Liver (tissue), 8 donors: ENCODE measurements at regions not wholly inside any gene's neighbourhood (a gene's known extent, or its start where the extent isn't known, plus 50 kb on each side); places are given as distances from the start of the nearest gene placed in this dataset.

Experiments used
- DNase-seq: peaks from one replicate; pipeline ENCODE4 v3.0.0-alpha.2; 2017; ENCODE audit warnings: low spot score
- H3K27ac ChIP-seq, 2 donors: one replicate each; pipeline ENCODE4 v1.7.0; 2013; ENCODE audit warnings: inconsistent platforms in 2 of 2, low read length in 2 of 2, control low read depth in 1 of 2, low read depth in 1 of 2, mild to moderate bottlenecking in 1 of 2
- H3K27me3 ChIP-seq, 4 donors: one replicate each; pipeline versions ENCODE4 v1.6.1 to v1.7.0; 2013; ENCODE audit warnings: low read length in 3 of 4, inconsistent platforms in 1 of 4, mild to moderate bottlenecking in 1 of 4, moderate library complexity in 1 of 4; ENCODE audit not compliant: control insufficient read depth in 4 of 4, insufficient read depth in 4 of 4
- H3K36me3 ChIP-seq, 4 donors: one replicate each; pipeline versions ENCODE4 v1.6.1 to v1.7.0; 2013; ENCODE audit warnings: low read length in 3 of 4, mild to moderate bottlenecking in 3 of 4, low read depth in 1 of 4, moderate library complexity in 1 of 4; ENCODE audit not compliant: control insufficient read depth in 4 of 4, insufficient read depth in 3 of 4
- H3K4me1 ChIP-seq, 4 donors: one replicate each; pipeline versions ENCODE4 v1.6.1 to v1.7.0; 2013; ENCODE audit warnings: low read length in 3 of 4, mild to moderate bottlenecking in 3 of 4, moderate library complexity in 1 of 4; ENCODE audit not compliant: control insufficient read depth in 4 of 4, insufficient read depth in 4 of 4
- H3K4me3 ChIP-seq, 3 donors: one replicate each; pipeline versions ENCODE4 v1.6.1 to v1.7.0; 2013; ENCODE audit warnings: low read length in 3 of 3, control low read depth in 1 of 3, low read depth in 1 of 3, mild to moderate bottlenecking in 1 of 3
- H3K9ac ChIP-seq, 2 donors: one replicate each; pipeline ENCODE4 v1.7.0; 2013; ENCODE audit warnings: low read length in 2 of 2, mild to moderate bottlenecking in 2 of 2, moderate library complexity in 2 of 2, control low read depth in 1 of 2, low read depth in 1 of 2
- H3K9me3 ChIP-seq, 4 donors: one replicate each; pipeline versions ENCODE4 v1.6.1 to v1.7.0; 2013; ENCODE audit warnings: low read length in 3 of 4; ENCODE audit not compliant: control insufficient read depth in 4 of 4
- EGR1 ChIP-seq, 2 donors: IDR thresholded peaks; 2 replicates each; pipeline ENCODE4 v1.6.1; 2016 to 2018; ENCODE audit warnings: antibody characterized with exemption in 2 of 2, low read depth in 2 of 2
- FOXA1 ChIP-seq: IDR thresholded peaks from 2 replicates; pipeline ENCODE4 v1.6.1; 2016; ENCODE audit warnings: antibody characterized with exemption
- FOXA2 ChIP-seq: IDR thresholded peaks from 2 replicates; pipeline ENCODE4 v1.6.1; 2016; ENCODE audit warnings: antibody characterized with exemption
- HNF4A ChIP-seq, 2 donors: conservative IDR thresholded peaks; 2 replicates each; pipeline ENCODE4 v1.6.1; 2016; ENCODE audit warnings: antibody characterized with exemption in 2 of 2, mild to moderate bottlenecking in 2 of 2
- HNF4G ChIP-seq: IDR thresholded peaks from 2 replicates; pipeline ENCODE4 v1.6.1; 2016; ENCODE audit warnings: antibody characterized with exemption
- JUND ChIP-seq, 2 donors: IDR thresholded peaks; 2 replicates each; pipeline ENCODE4 v1.6.1; 2016; ENCODE audit warnings: antibody characterized with exemption in 2 of 2
- NR2F2 ChIP-seq: IDR thresholded peaks from 2 replicates; pipeline ENCODE4 v1.6.1; 2016; ENCODE audit warnings: antibody characterized with exemption
- RAD21 ChIP-seq, 2 donors: IDR thresholded peaks; 2 replicates each; pipeline ENCODE4 v1.6.1; 2016; ENCODE audit warnings: antibody characterized with exemption in 2 of 2, mild to moderate bottlenecking in 2 of 2
- RXRA ChIP-seq, 2 donors: IDR thresholded peaks; 2 replicates each; pipeline ENCODE4 v1.6.1; 2017 to 2018; ENCODE audit warnings: antibody characterized with exemption in 2 of 2, mild to moderate bottlenecking in 1 of 2
- SP1 ChIP-seq: IDR thresholded peaks from 2 replicates; pipeline ENCODE4 v1.6.1; 2018; ENCODE audit warnings: antibody characterized with exemption, mild to moderate bottlenecking
- TAF1 ChIP-seq: conservative IDR thresholded peaks from 2 replicates; pipeline ENCODE4 v1.6.1; 2016; ENCODE audit warnings: antibody characterized with exemption, mild to moderate bottlenecking
- YY1 ChIP-seq: IDR thresholded peaks from 2 replicates; pipeline ENCODE4 v1.6.1; 2016; ENCODE audit warnings: antibody characterized with exemption, mild to moderate bottlenecking
- WGBS: extraction: QIAGEN DNeasy Blood & Tissue Kit; methylation state at CpG from one replicate; pipeline ENCODE4 v1.1.7; 2013; 5-methylcytosine and 5-hydroxymethylcytosine counted together
- TF ChIP-seq, protein P1 (sequence below): IDR thresholded peaks from 2 replicates; pipeline ENCODE4 v1.6.1; 2016; ENCODE audit warnings: antibody characterized with exemption
- TF ChIP-seq, protein P2 (sequence below): IDR thresholded peaks from 2 replicates; pipeline ENCODE4 v1.6.1; 2016; ENCODE audit warnings: antibody characterized with exemption
- TF ChIP-seq, protein P3 (sequence below): fragments of 150-350 bp; IDR thresholded peaks from 2 replicates; pipeline ENCODE4 v1.5.1; 2017; ENCODE audit warnings: improper control_type of control experiment, low read depth, low read length; ENCODE audit not compliant: missing input control
- TF ChIP-seq, protein P4 (sequence below): IDR thresholded peaks from 2 replicates; pipeline ENCODE4 v1.6.1; 2016; ENCODE audit warnings: antibody characterized with exemption, mild to moderate bottlenecking
- TF ChIP-seq, protein P5 (sequence below): IDR thresholded peaks from 2 replicates; pipeline ENCODE4 v1.6.1; 2016; ENCODE audit warnings: antibody characterized with exemption
- donor health status: healthy.
- donor health status: healthy.
- donor health status: healthy.
- donor health status: healthy.
- donor health status: healthy.

DNA sequence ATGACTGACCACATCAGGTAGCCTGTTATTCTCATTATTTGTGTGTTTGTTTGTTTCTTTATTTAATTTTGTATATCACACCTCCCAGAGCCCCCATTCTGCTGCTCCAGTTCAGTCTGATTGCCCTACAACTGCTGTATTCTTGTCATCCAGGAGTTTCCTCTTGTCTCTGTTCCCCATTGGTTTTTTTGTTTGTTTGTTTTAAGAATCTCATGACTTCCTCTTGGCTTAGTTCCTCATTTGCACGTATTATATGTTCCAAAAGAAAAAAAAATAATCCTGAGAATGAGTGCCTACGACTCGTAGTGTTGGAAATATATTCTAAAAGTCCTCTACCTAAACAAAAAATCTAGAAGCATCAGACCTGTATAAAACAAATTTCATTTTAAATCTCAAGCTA, 142.3 kb upstream of the SLIT2 start (continued):
- TF ChIP-seq YY1 = no peak
- TF ChIP-seq HNF4A (conservative IDR thresholded peaks at IDR 0.05) = no peak
- no peak for TF ChIP-seq FOXA1

DNA sequence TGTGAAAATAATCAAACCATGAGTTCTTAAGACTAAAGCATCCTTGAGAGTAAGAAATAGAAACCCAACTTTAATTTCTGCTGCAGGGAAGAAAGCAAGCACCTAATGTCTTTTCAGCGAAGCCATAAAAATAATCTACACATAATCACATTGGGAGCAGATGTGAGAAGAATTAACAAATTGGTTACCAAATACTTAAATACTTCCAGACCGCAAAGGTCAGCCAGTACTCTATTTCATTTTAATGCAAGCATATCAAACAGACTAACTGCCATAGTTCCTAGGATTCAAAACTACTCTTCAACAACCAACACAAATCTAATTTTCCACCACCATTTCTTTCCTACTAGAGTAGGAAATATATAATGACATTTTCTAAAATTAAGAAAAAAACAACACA, 144.8 kb upstream of the SLIT2 start:
- DNase-seq = no peak
- H3K9me3 ChIP-seq = no peaks in the 10 kb centered on the region
- H3K4me1 ChIP-seq = no peaks in the 10 kb centered on the region
- H3K27me3 ChIP-seq = no peaks in the 10 kb centered on the region
- WGBS = 86% methylated on average over 2 of the region's 2 CpGs
- TF ChIP-seq HNF4G (no peak), TAF1 (no peak), SP1 (no peak), NR2F2 (no peak), RXRA (IDR thresholded peaks at IDR 0.05) (no peak), FOXA1 (no peak), HNF4A (conservative IDR thresholded peaks at IDR 0.05) (no peak), EGR1 (IDR thresholded peaks at IDR 0.05; ENCODE audit: low read depth in 2 of 2) (no peak)
- TF ChIP-seq, protein P1, sequence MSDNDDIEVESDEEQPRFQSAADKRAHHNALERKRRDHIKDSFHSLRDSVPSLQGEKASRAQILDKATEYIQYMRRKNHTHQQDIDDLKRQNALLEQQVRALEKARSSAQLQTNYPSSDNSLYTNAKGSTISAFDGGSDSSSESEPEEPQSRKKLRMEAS = no peak
- TF ChIP-seq, protein P2, sequence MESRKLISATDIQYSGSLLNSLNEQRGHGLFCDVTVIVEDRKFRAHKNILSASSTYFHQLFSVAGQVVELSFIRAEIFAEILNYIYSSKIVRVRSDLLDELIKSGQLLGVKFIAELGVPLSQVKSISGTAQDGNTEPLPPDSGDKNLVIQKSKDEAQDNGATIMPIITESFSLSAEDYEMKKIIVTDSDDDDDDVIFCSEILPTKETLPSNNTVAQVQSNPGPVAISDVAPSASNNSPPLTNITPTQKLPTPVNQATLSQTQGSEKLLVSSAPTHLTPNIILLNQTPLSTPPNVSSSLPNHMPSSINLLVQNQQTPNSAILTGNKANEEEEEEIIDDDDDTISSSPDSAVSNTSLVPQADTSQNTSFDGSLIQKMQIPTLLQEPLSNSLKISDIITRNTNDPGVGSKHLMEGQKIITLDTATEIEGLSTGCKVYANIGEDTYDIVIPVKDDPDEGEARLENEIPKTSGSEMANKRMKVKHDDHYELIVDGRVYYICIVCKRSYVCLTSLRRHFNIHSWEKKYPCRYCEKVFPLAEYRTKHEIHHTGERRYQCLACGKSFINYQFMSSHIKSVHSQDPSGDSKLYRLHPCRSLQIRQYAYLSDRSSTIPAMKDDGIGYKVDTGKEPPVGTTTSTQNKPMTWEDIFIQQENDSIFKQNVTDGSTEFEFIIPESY = no peak
- TF ChIP-seq, protein P3, sequence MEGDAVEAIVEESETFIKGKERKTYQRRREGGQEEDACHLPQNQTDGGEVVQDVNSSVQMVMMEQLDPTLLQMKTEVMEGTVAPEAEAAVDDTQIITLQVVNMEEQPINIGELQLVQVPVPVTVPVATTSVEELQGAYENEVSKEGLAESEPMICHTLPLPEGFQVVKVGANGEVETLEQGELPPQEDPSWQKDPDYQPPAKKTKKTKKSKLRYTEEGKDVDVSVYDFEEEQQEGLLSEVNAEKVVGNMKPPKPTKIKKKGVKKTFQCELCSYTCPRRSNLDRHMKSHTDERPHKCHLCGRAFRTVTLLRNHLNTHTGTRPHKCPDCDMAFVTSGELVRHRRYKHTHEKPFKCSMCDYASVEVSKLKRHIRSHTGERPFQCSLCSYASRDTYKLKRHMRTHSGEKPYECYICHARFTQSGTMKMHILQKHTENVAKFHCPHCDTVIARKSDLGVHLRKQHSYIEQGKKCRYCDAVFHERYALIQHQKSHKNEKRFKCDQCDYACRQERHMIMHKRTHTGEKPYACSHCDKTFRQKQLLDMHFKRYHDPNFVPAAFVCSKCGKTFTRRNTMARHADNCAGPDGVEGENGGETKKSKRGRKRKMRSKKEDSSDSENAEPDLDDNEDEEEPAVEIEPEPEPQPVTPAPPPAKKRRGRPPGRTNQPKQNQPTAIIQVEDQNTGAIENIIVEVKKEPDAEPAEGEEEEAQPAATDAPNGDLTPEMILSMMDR = no peak
- H3K4me3 ChIP-seq = no peak overlapping the region
- H3K27ac ChIP-seq = no peak overlapping the region
- H3K9ac ChIP-seq = no peak overlapping the region
- no peaks in the 10 kb centered on the region for H3K36me3 ChIP-seq

DNA sequence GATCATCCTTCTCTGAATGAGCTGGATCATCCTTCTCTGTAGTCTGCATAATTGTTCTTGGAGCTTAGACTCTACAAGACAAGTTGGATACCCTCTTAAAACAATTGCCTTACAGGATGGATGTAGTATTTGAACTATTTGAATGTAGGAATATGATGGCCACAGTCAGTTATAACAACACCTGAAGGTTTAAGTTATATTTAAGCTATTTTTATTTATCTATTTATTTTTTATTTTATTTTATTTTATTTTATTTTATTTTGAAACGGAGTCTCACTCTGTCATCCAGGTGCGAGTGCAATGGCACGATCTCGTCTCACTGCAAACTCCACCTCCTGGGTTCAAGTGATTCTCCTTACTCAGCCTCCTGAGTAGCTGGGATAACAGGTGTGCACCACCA, 149.9 kb upstream of the SLIT2 start:
- Histone ChIP-seq H3K9ac (no peak overlapping the region), H3K36me3 (no peaks in the 10 kb centered on the region), H3K4me1 (no peaks in the 10 kb centered on the region), H3K27me3 (no peaks in the 10 kb centered on the region), H3K9me3 (no peaks in the 10 kb centered on the region), H3K27ac (no peak overlapping the region), H3K4me3 (no peak overlapping the region)
- 88% methylated on average over 4 of the region's 4 CpGs for WGBS
- no peak for DNase-seq
- TF ChIP-seq HNF4G (no peak), JUND (IDR thresholded peaks at IDR 0.05) (no peak), EGR1 (IDR thresholded peaks at IDR 0.05; ENCODE audit: low read depth in 2 of 2) (no peak), FOXA1 (no peak), NR2F2 (no peak), HNF4A (conservative IDR thresholded peaks at IDR 0.05) (no peak), SP1 (no peak), RXRA (IDR thresholded peaks at IDR 0.05) (no peak), FOXA2 (no peak), RAD21 (IDR thresholded peaks at IDR 0.05) (no peak), YY1 (no peak), TAF1 (no peak)
- TF ChIP-seq, protein P4, sequence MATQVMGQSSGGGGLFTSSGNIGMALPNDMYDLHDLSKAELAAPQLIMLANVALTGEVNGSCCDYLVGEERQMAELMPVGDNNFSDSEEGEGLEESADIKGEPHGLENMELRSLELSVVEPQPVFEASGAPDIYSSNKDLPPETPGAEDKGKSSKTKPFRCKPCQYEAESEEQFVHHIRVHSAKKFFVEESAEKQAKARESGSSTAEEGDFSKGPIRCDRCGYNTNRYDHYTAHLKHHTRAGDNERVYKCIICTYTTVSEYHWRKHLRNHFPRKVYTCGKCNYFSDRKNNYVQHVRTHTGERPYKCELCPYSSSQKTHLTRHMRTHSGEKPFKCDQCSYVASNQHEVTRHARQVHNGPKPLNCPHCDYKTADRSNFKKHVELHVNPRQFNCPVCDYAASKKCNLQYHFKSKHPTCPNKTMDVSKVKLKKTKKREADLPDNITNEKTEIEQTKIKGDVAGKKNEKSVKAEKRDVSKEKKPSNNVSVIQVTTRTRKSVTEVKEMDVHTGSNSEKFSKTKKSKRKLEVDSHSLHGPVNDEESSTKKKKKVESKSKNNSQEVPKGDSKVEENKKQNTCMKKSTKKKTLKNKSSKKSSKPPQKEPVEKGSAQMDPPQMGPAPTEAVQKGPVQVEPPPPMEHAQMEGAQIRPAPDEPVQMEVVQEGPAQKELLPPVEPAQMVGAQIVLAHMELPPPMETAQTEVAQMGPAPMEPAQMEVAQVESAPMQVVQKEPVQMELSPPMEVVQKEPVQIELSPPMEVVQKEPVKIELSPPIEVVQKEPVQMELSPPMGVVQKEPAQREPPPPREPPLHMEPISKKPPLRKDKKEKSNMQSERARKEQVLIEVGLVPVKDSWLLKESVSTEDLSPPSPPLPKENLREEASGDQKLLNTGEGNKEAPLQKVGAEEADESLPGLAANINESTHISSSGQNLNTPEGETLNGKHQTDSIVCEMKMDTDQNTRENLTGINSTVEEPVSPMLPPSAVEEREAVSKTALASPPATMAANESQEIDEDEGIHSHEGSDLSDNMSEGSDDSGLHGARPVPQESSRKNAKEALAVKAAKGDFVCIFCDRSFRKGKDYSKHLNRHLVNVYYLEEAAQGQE = no peak
- TF ChIP-seq, protein P5, sequence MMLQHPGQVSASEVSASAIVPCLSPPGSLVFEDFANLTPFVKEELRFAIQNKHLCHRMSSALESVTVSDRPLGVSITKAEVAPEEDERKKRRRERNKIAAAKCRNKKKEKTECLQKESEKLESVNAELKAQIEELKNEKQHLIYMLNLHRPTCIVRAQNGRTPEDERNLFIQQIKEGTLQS = no peak
- TF ChIP-seq, protein P1 = no peak
- TF ChIP-seq, protein P2 = no peak
- TF ChIP-seq, protein P3 = no peak
